ENCODE measurements at regions not wholly inside any gene's neighbourhood (a gene's known extent, or its start where the extent isn't known, plus 50 kb on each side); places are given as distances from the start of the nearest gene placed in this dataset.

GRCh38 chr18:34280653-34281052 lies 55.9 kb upstream of the NOL4 start:
- TF ChIP-seq SUZ12 (IDR thresholded peaks at IDR 0.05; ENCODE audit: extremely low read depth, insufficient read depth, insufficient read length) (no peak), ZNF274 (IDR thresholded peaks at IDR 0.05; ENCODE audit: low read depth, low read length) (no peak)
